ENCODE measurements at regions not wholly inside any gene's neighbourhood (a gene's known extent, or its start where the extent isn't known, plus 50 kb on each side); places are given as distances from the start of the nearest gene placed in this dataset.

GRCh38 chr5:21615195-21615765, 1237.9 kb downstream of the CDH12 start:
- TF ChIP-seq CTCF (IDR thresholded peaks at IDR 0.05; ENCODE audit: low read depth, low read length): no peak
- TF ChIP-seq POLR2A (IDR thresholded peaks at IDR 0.05; ENCODE audit: extremely low read depth, insufficient read length): no peak
- no peak for TF ChIP-seq MAX (IDR thresholded peaks at IDR 0.05; ENCODE audit: low read depth, low read length)
- TF ChIP-seq MYC (IDR thresholded peaks at IDR 0.05; ENCODE audit: low read depth, low read length): no peak
- no peak for DNase-seq (ENCODE audit: low read depth)

GRCh38 chr5:21613971-21614488, 1239.1 kb downstream of the CDH12 start:
- DNase-seq (ENCODE audit: low read depth): no peak
- TF ChIP-seq MAX (IDR thresholded peaks at IDR 0.05; ENCODE audit: low read depth, low read length): no peak
- no peak for TF ChIP-seq POLR2A (IDR thresholded peaks at IDR 0.05; ENCODE audit: extremely low read depth, insufficient read length)
- no peak for TF ChIP-seq CTCF (IDR thresholded peaks at IDR 0.05; ENCODE audit: low read depth, low read length)
- no peak for TF ChIP-seq MYC (IDR thresholded peaks at IDR 0.05; ENCODE audit: low read depth, low read length)
- no peak overlapping the region for H3K4me3 ChIP-seq (ENCODE audit: low read depth, low read length)

More at GRCh38 chr5:21615195-21615765, 1237.9 kb downstream of the CDH12 start:
- no peak overlapping the region for H3K4me3 ChIP-seq (ENCODE audit: low read depth, low read length)

GRCh38 chr5:21603796-21604195, 1249.3 kb downstream of the CDH12 start:
- no peak for DNase-seq (ENCODE audit: low read depth)
- TF ChIP-seq POLR2A (IDR thresholded peaks at IDR 0.05; ENCODE audit: extremely low read depth, insufficient read length) (no peak), MYC (IDR thresholded peaks at IDR 0.05; ENCODE audit: low read depth, low read length) (no peak), MAX (IDR thresholded peaks at IDR 0.05; ENCODE audit: low read depth, low read length) (no peak), CTCF (IDR thresholded peaks at IDR 0.05; ENCODE audit: low read depth, low read length) (no peak)

GRCh38 chr5:21594566-21594965, 1258.6 kb downstream of the CDH12 start:
- H3K4me3 ChIP-seq (ENCODE audit: low read depth, low read length): no peak overlapping the region
- DNase-seq (ENCODE audit: low read depth): no peak
- TF ChIP-seq MAX (IDR thresholded peaks at IDR 0.05; ENCODE audit: low read depth, low read length) (no peak), MYC (IDR thresholded peaks at IDR 0.05; ENCODE audit: low read depth, low read length) (no peak), CTCF (IDR thresholded peaks at IDR 0.05; ENCODE audit: low read depth, low read length) (no peak), POLR2A (IDR thresholded peaks at IDR 0.05; ENCODE audit: extremely low read depth, insufficient read length) (no peak)

More at GRCh38 chr5:21603796-21604195, 1249.3 kb downstream of the CDH12 start:
- H3K4me3 ChIP-seq (ENCODE audit: low read depth, low read length): no peak overlapping the region

- TF ChIP-seq MYC (IDR thresholded peaks at IDR 0.05; ENCODE audit: low read depth, low read length): no peak
- no peak for TF ChIP-seq POLR2A (IDR thresholded peaks at IDR 0.05; ENCODE audit: extremely low read depth, insufficient read length)
- TF ChIP-seq CTCF (IDR thresholded peaks at IDR 0.05; ENCODE audit: low read depth, low read length): no peak
- TF ChIP-seq MAX (IDR thresholded peaks at IDR 0.05; ENCODE audit: low read depth, low read length): no peak
- H3K4me3 ChIP-seq (ENCODE audit: low read depth, low read length): no peak overlapping the region
- no peak for DNase-seq (ENCODE audit: low read depth)
Measured at GRCh38 chr5:21593261-21593660, 1259.9 kb downstream of the CDH12 start.
